Fibroblast of skin of abdomen (primary cell): ENCODE measurements at regions not wholly inside any gene's neighbourhood (a gene's known extent, or its start where the extent isn't known, plus 50 kb on each side); places are given as distances from the start of the nearest gene placed in this dataset.

Source experiments
- DNase-seq: peaks from one replicate; pipeline ENCODE4 v3.0.0-alpha.2; 2013

DNA sequence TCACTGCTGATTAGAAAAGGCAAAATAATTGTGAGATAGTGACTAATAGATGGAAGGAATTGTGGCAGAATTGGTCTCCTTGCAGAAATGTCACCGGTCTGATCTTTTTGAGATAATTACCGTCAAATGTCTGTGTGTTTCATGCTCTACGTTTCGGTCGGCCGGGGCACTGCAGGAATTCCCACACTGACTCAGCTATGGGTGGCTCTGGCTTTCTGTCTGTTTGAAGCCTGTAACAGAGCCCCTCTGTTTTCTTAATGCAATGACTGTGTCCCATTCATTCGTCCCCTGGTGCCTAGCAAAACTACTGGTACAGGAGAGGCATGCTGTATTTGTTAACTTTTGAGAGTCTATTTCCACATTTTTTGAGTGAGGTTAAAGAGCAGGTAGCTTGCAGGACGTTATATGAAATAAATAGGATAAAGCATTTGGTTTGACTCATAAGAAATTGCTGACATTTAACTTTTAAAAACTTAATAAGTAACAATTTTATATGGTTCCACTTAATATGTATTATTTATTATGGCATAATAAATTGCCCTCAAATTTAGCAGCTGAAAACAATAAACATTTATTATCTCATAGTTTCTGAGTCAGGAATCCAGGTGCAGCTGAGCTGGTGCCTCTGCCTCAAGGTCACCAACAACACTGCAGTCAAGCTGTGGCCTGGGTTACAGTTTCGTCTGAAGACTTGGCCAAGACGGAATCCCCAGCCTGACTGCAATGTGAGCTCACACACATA lies 53.3 kb upstream of the CTBP2 start:
- DNase-seq, result no peak

DNA sequence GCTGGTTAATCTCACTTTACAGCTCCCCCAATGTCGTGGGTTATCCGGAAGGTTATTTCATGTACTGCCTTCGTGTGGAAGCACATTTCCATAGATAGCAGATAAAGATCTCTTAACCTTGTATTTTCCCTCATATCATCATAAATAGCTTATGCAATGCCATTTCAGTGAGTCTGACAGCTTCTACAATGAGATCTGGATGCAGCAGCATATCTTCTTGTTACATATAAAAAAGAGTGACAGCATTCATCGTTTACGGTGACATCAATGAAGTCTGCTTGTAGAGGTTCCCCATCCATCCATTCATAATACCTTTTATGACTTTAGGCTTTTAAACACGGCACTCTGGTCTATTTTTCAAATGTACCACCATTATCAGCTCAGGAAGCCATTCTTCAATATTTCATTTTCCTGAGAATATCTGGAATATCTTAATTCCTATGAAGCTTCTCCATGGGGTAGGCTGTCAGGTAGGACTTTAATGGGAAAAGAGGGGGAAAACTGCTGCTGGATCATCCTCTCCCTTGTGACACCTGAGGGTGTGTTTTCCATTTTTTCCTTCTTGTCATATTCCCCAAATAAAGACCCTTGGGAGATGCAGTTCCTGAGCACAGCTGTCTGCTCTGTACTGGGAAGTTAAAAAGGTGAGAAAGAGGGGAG lies 51.9 kb upstream of the CTBP2 start:
- no peak for DNase-seq
